ENCODE measurements at regions not wholly inside any gene's neighbourhood (a gene's known extent, or its start where the extent isn't known, plus 50 kb on each side); places are given as distances from the start of the nearest gene placed in this dataset.

GRCh38 chr11:29162491-29162890 is 854.3 kb downstream of the KCNA4 start:
- no peak for TF ChIP-seq CTCF (tag by site-specific recombination; IDR thresholded peaks at IDR 0.05)
- TF ChIP-seq ZNF341 (tag by site-specific recombination; IDR thresholded peaks at IDR 0.05; ENCODE audit: low read depth): no peak
